ENCODE measurements at regions not wholly inside any gene's neighbourhood (a gene's known extent, or its start where the extent isn't known, plus 50 kb on each side); places are given as distances from the start of the nearest gene placed in this dataset.

DNA sequence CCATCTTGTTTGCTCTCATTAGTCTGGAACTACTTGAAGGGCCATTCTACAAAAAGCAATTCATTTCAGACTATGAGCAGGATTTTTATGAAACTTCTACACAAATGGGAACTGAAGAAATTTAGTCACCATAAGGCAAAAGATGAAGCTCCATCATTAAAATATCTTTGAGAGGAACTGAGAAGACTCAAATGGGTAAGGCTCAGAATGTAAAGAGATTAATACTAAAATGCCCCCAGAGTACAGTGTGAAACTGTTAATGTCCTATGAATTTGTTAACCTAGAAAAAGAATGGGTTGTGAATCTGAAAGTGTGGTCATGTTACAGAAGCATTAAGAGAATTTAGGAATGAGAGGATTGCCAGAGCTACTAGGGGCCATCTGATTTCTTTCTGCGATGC, 77.9 kb upstream of the SLC7A11 start:
- H3K4me1 ChIP-seq (ENCODE audit: insufficient read depth, low read length, poor library complexity, severe bottlenecking), result peaks cover 3% of the 10 kb centered on the region
- no peaks in the 10 kb centered on the region for H3K9me3 ChIP-seq (ENCODE audit: insufficient read depth, low read depth, low read length)
- no peaks in the 10 kb centered on the region for H3F3A ChIP-seq (ENCODE audit: low read depth)
- no peak overlapping the region for H2AFZ ChIP-seq (ENCODE audit: low read length)
- no peaks in the 10 kb centered on the region for H4K20me1 ChIP-seq (ENCODE audit: insufficient read depth, low read length, poor library complexity, severe bottlenecking)
- TF ChIP-seq, protein P1, sequence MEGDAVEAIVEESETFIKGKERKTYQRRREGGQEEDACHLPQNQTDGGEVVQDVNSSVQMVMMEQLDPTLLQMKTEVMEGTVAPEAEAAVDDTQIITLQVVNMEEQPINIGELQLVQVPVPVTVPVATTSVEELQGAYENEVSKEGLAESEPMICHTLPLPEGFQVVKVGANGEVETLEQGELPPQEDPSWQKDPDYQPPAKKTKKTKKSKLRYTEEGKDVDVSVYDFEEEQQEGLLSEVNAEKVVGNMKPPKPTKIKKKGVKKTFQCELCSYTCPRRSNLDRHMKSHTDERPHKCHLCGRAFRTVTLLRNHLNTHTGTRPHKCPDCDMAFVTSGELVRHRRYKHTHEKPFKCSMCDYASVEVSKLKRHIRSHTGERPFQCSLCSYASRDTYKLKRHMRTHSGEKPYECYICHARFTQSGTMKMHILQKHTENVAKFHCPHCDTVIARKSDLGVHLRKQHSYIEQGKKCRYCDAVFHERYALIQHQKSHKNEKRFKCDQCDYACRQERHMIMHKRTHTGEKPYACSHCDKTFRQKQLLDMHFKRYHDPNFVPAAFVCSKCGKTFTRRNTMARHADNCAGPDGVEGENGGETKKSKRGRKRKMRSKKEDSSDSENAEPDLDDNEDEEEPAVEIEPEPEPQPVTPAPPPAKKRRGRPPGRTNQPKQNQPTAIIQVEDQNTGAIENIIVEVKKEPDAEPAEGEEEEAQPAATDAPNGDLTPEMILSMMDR (conservative IDR thresholded peaks at IDR 0.05; ENCODE audit: low read length), result no peak
- no peak for TF ChIP-seq EZH2phosphoT487 (IDR thresholded peaks at IDR 0.05; ENCODE audit: borderline replicate concordance)
- no peaks in the 10 kb centered on the region for H3K9me2 ChIP-seq (replicated peaks; ENCODE audit: low read depth, low read length)
- H3K36me3 ChIP-seq (ENCODE audit: insufficient read depth, low read length), result no peaks in the 10 kb centered on the region
- no peak overlapping the region for H3K4me3 ChIP-seq (ENCODE audit: low read length, poor library complexity, severe bottlenecking)
- H3K79me2 ChIP-seq (ENCODE audit: insufficient read depth, low read length), result no peaks in the 10 kb centered on the region
- no peak overlapping the region for H3K4me2 ChIP-seq (ENCODE audit: low read depth, low read length, poor library complexity, severe bottlenecking)
- H3K27me3 ChIP-seq (ENCODE audit: insufficient read depth, low read length, poor library complexity, severe bottlenecking), result no peaks in the 10 kb centered on the region
- no peak overlapping the region for H3K9ac ChIP-seq (ENCODE audit: low read depth, low read length, poor library complexity, severe bottlenecking)

DNA sequence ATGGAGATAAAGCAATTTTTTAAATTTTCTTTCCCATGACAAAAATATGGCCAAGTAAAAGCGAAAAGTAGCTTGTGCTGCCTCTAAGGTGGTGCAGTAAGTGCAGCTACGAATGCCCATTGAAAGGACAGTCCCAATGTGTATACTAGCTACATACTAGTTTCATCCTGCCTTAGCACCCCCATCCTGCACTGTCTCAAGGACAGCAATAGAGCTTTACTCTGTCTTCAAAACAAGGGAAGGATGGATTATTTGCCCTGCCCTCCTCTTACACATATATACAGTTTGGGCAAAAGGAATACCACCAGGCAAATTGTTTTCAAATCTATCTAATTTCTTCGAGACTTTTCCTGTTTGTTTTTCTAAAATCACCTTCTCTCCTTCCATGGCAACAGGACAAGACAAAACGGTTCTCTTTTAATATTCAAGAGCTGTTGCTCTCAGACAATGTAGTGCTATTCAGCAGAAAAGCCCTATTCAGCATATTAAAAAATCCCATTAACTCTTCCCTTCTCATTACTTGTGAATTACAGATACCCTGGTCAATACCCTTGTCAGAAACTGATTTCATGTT, 75.1 kb upstream of the SLC7A11 start:
- Histone ChIP-seq H3K4me1 (ENCODE audit: insufficient read depth, low read length, poor library complexity, severe bottlenecking) (peaks cover 3% of the 10 kb centered on the region), H3K79me2 (ENCODE audit: insufficient read depth, low read length) (no peaks in the 10 kb centered on the region), H3K4me2 (ENCODE audit: low read depth, low read length, poor library complexity, severe bottlenecking) (no peak overlapping the region), H3K9me2 (replicated peaks; ENCODE audit: low read depth, low read length) (no peaks in the 10 kb centered on the region), H3K27me3 (ENCODE audit: insufficient read depth, low read length, poor library complexity, severe bottlenecking) (no peaks in the 10 kb centered on the region), H3F3A (ENCODE audit: low read depth) (no peaks in the 10 kb centered on the region), H3K4me3 (ENCODE audit: low read length, poor library complexity, severe bottlenecking) (no peak overlapping the region), H3K36me3 (ENCODE audit: insufficient read depth, low read length) (no peaks in the 10 kb centered on the region), H2AFZ (ENCODE audit: low read length) (no peak overlapping the region), H3K9ac (ENCODE audit: low read depth, low read length, poor library complexity, severe bottlenecking) (no peak overlapping the region), H4K20me1 (ENCODE audit: insufficient read depth, low read length, poor library complexity, severe bottlenecking) (no peaks in the 10 kb centered on the region), H3K9me3 (ENCODE audit: insufficient read depth, low read depth, low read length) (no peaks in the 10 kb centered on the region)
- TF ChIP-seq, protein P1 (conservative IDR thresholded peaks at IDR 0.05; ENCODE audit: low read length), result no peak
- no peak for TF ChIP-seq EZH2phosphoT487 (IDR thresholded peaks at IDR 0.05; ENCODE audit: borderline replicate concordance)

DNA sequence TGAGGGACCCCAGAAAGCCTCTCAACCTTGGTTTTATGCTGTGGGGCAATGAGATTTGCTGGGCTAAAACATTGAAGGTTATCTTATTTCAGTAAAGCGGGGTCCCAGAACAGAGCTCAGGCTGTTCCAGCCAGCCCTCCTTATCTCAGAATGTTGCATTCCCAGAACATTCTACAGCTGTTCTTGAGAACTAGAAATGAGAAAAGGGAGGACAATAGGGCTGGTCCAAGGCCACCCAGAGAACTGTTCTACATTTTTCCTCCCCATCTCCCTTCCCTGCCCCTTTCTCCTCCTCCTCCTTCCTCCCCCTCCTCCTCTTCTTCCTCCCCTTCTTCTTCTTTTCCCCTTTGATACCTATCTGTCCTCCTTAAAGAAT, 70.4 kb upstream of the SLC7A11 start:
- H3F3A ChIP-seq (ENCODE audit: low read depth), result no peaks in the 10 kb centered on the region
- H3K9me2 ChIP-seq (replicated peaks; ENCODE audit: low read depth, low read length), result no peaks in the 10 kb centered on the region
- H2AFZ ChIP-seq (ENCODE audit: low read length), result no peak overlapping the region
- no peaks in the 10 kb centered on the region for H3K4me1 ChIP-seq (ENCODE audit: insufficient read depth, low read length, poor library complexity, severe bottlenecking)
- no peaks in the 10 kb centered on the region for H3K36me3 ChIP-seq (ENCODE audit: insufficient read depth, low read length)
- no peaks in the 10 kb centered on the region for H4K20me1 ChIP-seq (ENCODE audit: insufficient read depth, low read length, poor library complexity, severe bottlenecking)
- H3K4me2 ChIP-seq (ENCODE audit: low read depth, low read length, poor library complexity, severe bottlenecking), result no peak overlapping the region
- TF ChIP-seq, protein P1 (conservative IDR thresholded peaks at IDR 0.05; ENCODE audit: low read length), result no peak
- no peak for TF ChIP-seq EZH2phosphoT487 (IDR thresholded peaks at IDR 0.05; ENCODE audit: borderline replicate concordance)
- H3K9ac ChIP-seq (ENCODE audit: low read depth, low read length, poor library complexity, severe bottlenecking), result no peak overlapping the region
- no peaks in the 10 kb centered on the region for H3K79me2 ChIP-seq (ENCODE audit: insufficient read depth, low read length)
- H3K9me3 ChIP-seq (ENCODE audit: insufficient read depth, low read depth, low read length), result no peaks in the 10 kb centered on the region
- H3K27me3 ChIP-seq (ENCODE audit: insufficient read depth, low read length, poor library complexity, severe bottlenecking), result no peaks in the 10 kb centered on the region
- H3K4me3 ChIP-seq (ENCODE audit: low read length, poor library complexity, severe bottlenecking), result no peak overlapping the region
